Natural killer cell (primary cell): ENCODE measurements at regions not wholly inside any gene's neighbourhood (a gene's known extent, or its start where the extent isn't known, plus 50 kb on each side); places are given as distances from the start of the nearest gene placed in this dataset.

Experiments used
- ATAC-seq, 3 donors: fragments of 150-1000 bp in 2 of 3; fragments of 200-7000 bp in 1 of 3; cut with Tn5 transposase; 1 replicate in 1 of 3; 2 replicates in 2 of 3; pipeline ENCODE4 v1.10.0; 2021; ENCODE audit warnings: mild to moderate bottlenecking in 2 of 3, moderate library complexity in 2 of 3
- DNase-seq, 2 donors: peaks; one replicate each; pipeline versions ENCODE4 v3.0.0 to v3.0.0-alpha.2; 2013 to 2021; ENCODE audit warnings: mixed read lengths in 1 of 2
- H3K27ac ChIP-seq: one replicate; pipeline ENCODE4 v1.5.1; 2013; ENCODE audit warnings: mild to moderate bottlenecking, low read length
- H3K27me3 ChIP-seq: one replicate; pipeline ENCODE4 v1.6.1; 2013; ENCODE audit warnings: low read length; ENCODE audit not compliant: control insufficient read depth, insufficient read depth
- H3K36me3 ChIP-seq: one replicate; pipeline ENCODE4 v1.6.1; 2013; ENCODE audit warnings: low read length; ENCODE audit not compliant: control insufficient read depth, insufficient read depth
- H3K4me1 ChIP-seq: one replicate; pipeline ENCODE4 v1.6.1; 2013; ENCODE audit warnings: low read length; ENCODE audit not compliant: control insufficient read depth, insufficient read depth
- H3K4me3 ChIP-seq: one replicate; pipeline ENCODE4 v1.5.1; 2013; ENCODE audit warnings: low read length
- H3K9me3 ChIP-seq: one replicate; pipeline ENCODE4 v1.6.1; 2013; ENCODE audit warnings: low read length; ENCODE audit not compliant: control insufficient read depth, insufficient read depth
- H3K27ac Mint-ChIP-seq, 2 donors: one replicate each; pipeline ENCODE4 v1.8.0; 2022; ENCODE audit warnings: mild to moderate bottlenecking in 2 of 2, mixed read lengths in 2 of 2, moderate library complexity in 1 of 2
- H3K27me3 Mint-ChIP-seq, 2 donors: one replicate each; pipeline ENCODE4 v1.8.0; 2022; ENCODE audit warnings: low read depth in 2 of 2, mixed read lengths in 2 of 2
- H3K36me3 Mint-ChIP-seq: one replicate; pipeline ENCODE4 v1.8.0; 2022; ENCODE audit warnings: mixed read lengths
- H3K4me1 Mint-ChIP-seq, 2 donors: one replicate each; pipeline ENCODE4 v1.8.0; 2022; ENCODE audit warnings: mixed read lengths in 2 of 2
- H3K4me3 Mint-ChIP-seq: one replicate; pipeline ENCODE4 v1.8.0; 2022; ENCODE audit warnings: mild to moderate bottlenecking, moderate library complexity, mixed read lengths
- H3K9me3 Mint-ChIP-seq, 2 donors: one replicate each; pipeline ENCODE4 v1.8.0; 2022; ENCODE audit warnings: mixed read lengths in 2 of 2
- CTCF ChIP-seq: fragments of 200-600 bp; IDR thresholded peaks from one replicate; pipeline ENCODE4 v1.8.0; 2022; ENCODE audit warnings: antibody characterized with exemption
- WGBS: methylation state at CpG from one replicate; pipeline ENCODE4 v1.1.7; 2013; ENCODE audit warnings: missing lambda C conversion rate; ENCODE audit not compliant: insufficient coverage; 5-methylcytosine and 5-hydroxymethylcytosine counted together
- intact Hi-C: fragments of 100-400 bp; cut with micrococcal nuclease; formaldehyde crosslinking; loops from one replicate; pipeline ENCODE4 v1.14.2; 2022

DNA sequence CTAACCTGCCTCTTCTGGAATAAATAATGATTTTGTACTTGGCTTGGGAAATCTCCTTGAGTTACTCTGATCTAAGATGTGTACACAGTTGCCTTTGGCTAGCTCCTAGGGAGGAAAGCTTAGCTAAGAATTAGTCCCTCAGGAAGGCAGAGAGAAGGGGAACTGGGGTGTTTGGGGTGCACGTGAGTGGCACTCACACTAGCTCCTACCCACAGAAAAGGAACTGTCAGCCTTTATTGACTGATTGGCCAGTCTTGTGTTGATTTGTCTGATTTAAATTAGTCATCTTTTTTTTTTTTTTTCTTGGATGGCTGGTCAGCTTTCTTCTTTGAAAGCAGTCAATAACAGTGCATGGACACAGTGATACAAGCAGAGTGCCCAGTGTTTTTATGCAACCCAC lies 107.7 kb downstream of the DMRT2 start:
- H3K4me1 ChIP-seq, result no peaks in the 10 kb centered on the region
- H3K4me3 ChIP-seq, result no peak overlapping the region
- no peak overlapping the region for H3K27ac ChIP-seq
- H3K27me3 ChIP-seq, result no peaks in the 10 kb centered on the region
- Mint-ChIP-seq H3K36me3 (no peaks in the 10 kb centered on the region), H3K4me1 (peaks cover 0 to 5% of the 10 kb centered on the region in 2 donors), H3K27me3 (peaks cover 0 to 23% of the 10 kb centered on the region in 2 donors), H3K27ac (no peak overlapping the region), H3K4me3 (no peak overlapping the region), H3K9me3 (no peaks in the 10 kb centered on the region)
- no CpG with 5 or more reads among the region's 1 CpG for WGBS
- DNase-seq, result no peak
- no peak for ATAC-seq
- no peak for TF ChIP-seq CTCF
- H3K9me3 ChIP-seq, result no peaks in the 10 kb centered on the region
- intact Hi-C loops, result no loop called here
- H3K36me3 ChIP-seq, result no peaks in the 10 kb centered on the region

DNA sequence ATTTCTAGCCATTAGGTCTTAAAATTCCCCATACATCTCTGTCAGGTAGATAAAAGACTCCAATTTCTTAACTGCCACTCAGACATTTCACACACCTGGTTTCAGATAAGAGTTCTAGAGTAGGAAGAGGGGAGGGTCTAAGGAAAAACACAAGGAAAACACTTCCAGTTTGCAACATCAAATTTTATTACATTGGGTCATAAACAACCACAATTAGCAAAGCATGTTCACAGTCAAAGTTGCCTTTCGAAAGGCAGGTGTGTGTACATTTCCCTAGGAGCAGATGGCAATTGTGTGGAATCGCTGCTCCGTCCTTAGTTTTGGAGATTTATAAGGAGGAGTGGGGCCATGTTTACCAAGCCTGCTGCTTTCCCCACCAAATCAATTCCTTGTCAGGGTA lies 120.8 kb downstream of the DMRT2 start:
- H3K27me3 Mint-ChIP-seq, result peaks cover 0 to 5% of the 10 kb centered on the region in 2 donors
- WGBS, result 89% methylated on average over 3 of the region's 3 CpGs
- no peaks in the 10 kb centered on the region for H3K27me3 ChIP-seq
- H3K4me1 ChIP-seq, result peaks cover 15% of the 10 kb centered on the region
- no peak for TF ChIP-seq CTCF
- no peak for ATAC-seq
- peaks cover 30 to 32% of the 10 kb centered on the region in 2 donors for H3K4me1 Mint-ChIP-seq
- H3K4me3 ChIP-seq, result no peak overlapping the region
- H3K27ac ChIP-seq, result no peak overlapping the region
- H3K9me3 ChIP-seq, result no peaks in the 10 kb centered on the region
- peak overlapping the region; percentile 53 for H3K4me3 Mint-ChIP-seq
- H3K36me3 Mint-ChIP-seq, result no peaks in the 10 kb centered on the region
- no peak for DNase-seq
- H3K27ac Mint-ChIP-seq, result peak overlapping the region; percentile 59 to 80
- H3K9me3 Mint-ChIP-seq, result no peaks in the 10 kb centered on the region
- H3K36me3 ChIP-seq, result no peaks in the 10 kb centered on the region
- intact Hi-C loops, result no loop called here

GRCh38 chr9:1171546-1171945 lies 121.4 kb downstream of the DMRT2 start:
- H3K4me3 Mint-ChIP-seq, result peak overlapping the region; percentile 53
- H3K27me3 Mint-ChIP-seq, result peaks cover 0 to 5% of the 10 kb centered on the region in 2 donors
- no peaks in the 10 kb centered on the region for H3K9me3 Mint-ChIP-seq
- Histone ChIP-seq H3K4me3 (no peak overlapping the region), H3K36me3 (no peaks in the 10 kb centered on the region), H3K27ac (peak overlapping the region; percentile 22), H3K27me3 (no peaks in the 10 kb centered on the region), H3K4me1 (peaks cover 15% of the 10 kb centered on the region), H3K9me3 (no peaks in the 10 kb centered on the region)
- ATAC-seq, result peak; percentile 74 to 93 (median 83)
- peak in 1 of 2 donors; percentile 7 for DNase-seq
- no peaks in the 10 kb centered on the region for H3K36me3 Mint-ChIP-seq
- peaks cover 30 to 32% of the 10 kb centered on the region in 2 donors for H3K4me1 Mint-ChIP-seq
- no peak for TF ChIP-seq CTCF
- peak overlapping the region; percentile 59 to 80 for H3K27ac Mint-ChIP-seq
- WGBS, result 12% methylated on average over 5 of the region's 5 CpGs
- intact Hi-C loops, result no loop called here

DNA sequence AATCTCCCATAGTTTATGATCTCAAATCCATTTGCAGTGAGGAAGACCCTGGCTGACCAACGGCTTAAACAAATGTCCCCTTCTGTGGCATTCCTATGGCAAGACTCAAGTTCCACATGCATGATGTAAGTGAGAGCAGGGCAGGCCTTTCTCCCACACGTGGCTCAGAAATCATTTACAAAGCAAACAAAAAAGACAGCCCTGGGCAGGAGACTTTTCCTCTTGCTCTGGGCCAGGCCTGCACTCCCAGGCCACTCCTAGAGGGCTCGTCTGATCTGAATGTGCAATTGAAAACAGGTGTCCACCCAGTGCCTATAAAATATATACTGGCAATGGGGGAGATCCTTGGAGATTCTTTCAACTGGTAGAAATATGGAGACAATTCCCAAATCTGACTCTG lies 123.1 kb downstream of the DMRT2 start:
- no peaks in the 10 kb centered on the region for H3K27me3 ChIP-seq
- no peak overlapping the region for H3K4me3 ChIP-seq
- H3K27ac ChIP-seq, result no peak overlapping the region
- no peak for ATAC-seq
- Mint-ChIP-seq H3K4me3 (no peak overlapping the region), H3K36me3 (no peaks in the 10 kb centered on the region), H3K27ac (no peak overlapping the region), H3K27me3 (peaks cover 0 to 12% of the 10 kb centered on the region in 2 donors), H3K4me1 (peaks cover 30 to 32% of the 10 kb centered on the region in 2 donors), H3K9me3 (no peaks in the 10 kb centered on the region)
- TF ChIP-seq CTCF, result no peak
- intact Hi-C loops, result no loop called here
- peaks cover 15% of the 10 kb centered on the region for H3K4me1 ChIP-seq
- WGBS, result 82% methylated on average over 3 of the region's 3 CpGs
- DNase-seq, result no peak
- no peaks in the 10 kb centered on the region for H3K9me3 ChIP-seq
- no peaks in the 10 kb centered on the region for H3K36me3 ChIP-seq
